ENCODE measurements at regions not wholly inside any gene's neighbourhood (a gene's known extent, or its start where the extent isn't known, plus 50 kb on each side); places are given as distances from the start of the nearest gene placed in this dataset.

- Histone ChIP-seq H3K4me3 (no peak overlapping the region), H3K36me3 (ENCODE audit: insufficient read depth, low read length) (no peaks in the 10 kb centered on the region), H3K9me3 (ENCODE audit: low read depth, low read length) (no peaks in the 10 kb centered on the region), H3K27ac (no peak overlapping the region), H3K9ac (ENCODE audit: insufficient read length) (no peak overlapping the region)
- no peak for DNase-seq (ENCODE audit: low read depth, low spot score)
- TF ChIP-seq POLR2AphosphoS5 (IDR thresholded peaks at IDR 0.05; ENCODE audit: borderline replicate concordance, low read depth, low read length) (no peak), EZH2 (IDR thresholded peaks at IDR 0.05) (no peak), FOXP2 (optimal IDR thresholded peaks at IDR 0.05; ENCODE audit: control extremely low read depth, extremely low read length, insufficient read depth) (no peak)
Observed at GRCh38 chr15:98567951-98568350, 80.4 kb upstream of the IGF1R start.

GRCh38 chr15:98568382-98569017 lies 79.8 kb upstream of the IGF1R start:
- TF ChIP-seq POLR2AphosphoS5 (IDR thresholded peaks at IDR 0.05; ENCODE audit: borderline replicate concordance, low read depth, low read length): no peak
- no peak for TF ChIP-seq FOXP2 (optimal IDR thresholded peaks at IDR 0.05; ENCODE audit: control extremely low read depth, extremely low read length, insufficient read depth)
- TF ChIP-seq EZH2 (IDR thresholded peaks at IDR 0.05): no peak
- Histone ChIP-seq H3K27ac (no peak overlapping the region), H3K9ac (ENCODE audit: insufficient read length) (no peak overlapping the region), H3K4me3 (no peak overlapping the region), H3K9me3 (ENCODE audit: low read depth, low read length) (no peaks in the 10 kb centered on the region), H3K36me3 (ENCODE audit: insufficient read depth, low read length) (no peaks in the 10 kb centered on the region)
- DNase-seq (ENCODE audit: low read depth, low spot score): no peak

GRCh38 chr15:98570119-98570518 lies 78.2 kb upstream of the IGF1R start:
- Histone ChIP-seq H3K36me3 (ENCODE audit: insufficient read depth, low read length) (no peaks in the 10 kb centered on the region), H3K9ac (ENCODE audit: insufficient read length) (no peak overlapping the region), H3K9me3 (ENCODE audit: low read depth, low read length) (no peaks in the 10 kb centered on the region), H3K27ac (no peak overlapping the region), H3K4me3 (no peak overlapping the region)
- DNase-seq (ENCODE audit: low read depth, low spot score): no peak
- no peak for TF ChIP-seq EZH2 (IDR thresholded peaks at IDR 0.05)

- DNase-seq (ENCODE audit: low read depth, low spot score): no peak
- Histone ChIP-seq H3K9me3 (ENCODE audit: low read depth, low read length) (no peaks in the 10 kb centered on the region), H3K9ac (ENCODE audit: insufficient read length) (no peak overlapping the region), H3K4me3 (no peak overlapping the region), H3K36me3 (ENCODE audit: insufficient read depth, low read length) (no peaks in the 10 kb centered on the region), H3K27ac (no peak overlapping the region)
- TF ChIP-seq POLR2AphosphoS5 (IDR thresholded peaks at IDR 0.05; ENCODE audit: borderline replicate concordance, low read depth, low read length): no peak
- TF ChIP-seq EZH2 (IDR thresholded peaks at IDR 0.05): no peak
- TF ChIP-seq FOXP2 (optimal IDR thresholded peaks at IDR 0.05; ENCODE audit: control extremely low read depth, extremely low read length, insufficient read depth): no peak
Observed at GRCh38 chr15:98580572-98580971, 67.8 kb upstream of the IGF1R start.

GRCh38 chr15:98581715-98582114 lies 66.6 kb upstream of the IGF1R start:
- Histone ChIP-seq H3K9me3 (ENCODE audit: low read depth, low read length) (no peaks in the 10 kb centered on the region), H3K4me3 (no peak overlapping the region), H3K9ac (ENCODE audit: insufficient read length) (no peak overlapping the region), H3K36me3 (ENCODE audit: insufficient read depth, low read length) (no peaks in the 10 kb centered on the region), H3K27ac (no peak overlapping the region)
- DNase-seq (ENCODE audit: low read depth, low spot score): no peak
- TF ChIP-seq POLR2AphosphoS5 (IDR thresholded peaks at IDR 0.05; ENCODE audit: borderline replicate concordance, low read depth, low read length): no peak

GRCh38 chr15:98582900-98583554 lies 65.3 kb upstream of the IGF1R start:
- no peaks in the 10 kb centered on the region for H3K36me3 ChIP-seq (ENCODE audit: insufficient read depth, low read length)
- no peak overlapping the region for H3K27ac ChIP-seq
- H3K9me3 ChIP-seq (ENCODE audit: low read depth, low read length): no peaks in the 10 kb centered on the region
- TF ChIP-seq FOXP2 (optimal IDR thresholded peaks at IDR 0.05; ENCODE audit: control extremely low read depth, extremely low read length, insufficient read depth) (no peak), POLR2AphosphoS5 (IDR thresholded peaks at IDR 0.05; ENCODE audit: borderline replicate concordance, low read depth, low read length) (no peak), EZH2 (IDR thresholded peaks at IDR 0.05) (no peak)
- no peak overlapping the region for H3K4me3 ChIP-seq
- DNase-seq (ENCODE audit: low read depth, low spot score): no peak
- H3K9ac ChIP-seq (ENCODE audit: insufficient read length): no peak overlapping the region

- Histone ChIP-seq H3K27ac (no peak overlapping the region), H3K36me3 (ENCODE audit: insufficient read depth, low read length) (no peaks in the 10 kb centered on the region), H3K9me3 (ENCODE audit: low read depth, low read length) (no peaks in the 10 kb centered on the region), H3K4me3 (no peak overlapping the region), H3K9ac (ENCODE audit: insufficient read length) (no peak overlapping the region)
- TF ChIP-seq POLR2AphosphoS5 (IDR thresholded peaks at IDR 0.05; ENCODE audit: borderline replicate concordance, low read depth, low read length) (no peak), EZH2 (IDR thresholded peaks at IDR 0.05) (no peak), FOXP2 (optimal IDR thresholded peaks at IDR 0.05; ENCODE audit: control extremely low read depth, extremely low read length, insufficient read depth) (no peak)
- DNase-seq (ENCODE audit: low read depth, low spot score): no peak
Observed at GRCh38 chr15:98583771-98584430, 64.4 kb upstream of the IGF1R start.

GRCh38 chr15:98586066-98586465 lies 62.3 kb upstream of the IGF1R start:
- Histone ChIP-seq H3K36me3 (ENCODE audit: insufficient read depth, low read length) (no peaks in the 10 kb centered on the region), H3K9ac (ENCODE audit: insufficient read length) (no peak overlapping the region), H3K9me3 (ENCODE audit: low read depth, low read length) (no peaks in the 10 kb centered on the region), H3K4me3 (no peak overlapping the region), H3K27ac (no peak overlapping the region)
- no peak for DNase-seq (ENCODE audit: low read depth, low spot score)
- TF ChIP-seq EZH2 (IDR thresholded peaks at IDR 0.05) (no peak), FOXP2 (optimal IDR thresholded peaks at IDR 0.05; ENCODE audit: control extremely low read depth, extremely low read length, insufficient read depth) (no peak), POLR2AphosphoS5 (IDR thresholded peaks at IDR 0.05; ENCODE audit: borderline replicate concordance, low read depth, low read length) (no peak)
